Activated naive CD4-positive, alpha-beta T cell treated with anti-CD3 and anti-CD28 coated beads, Interleukin-2, amount 50 U/mL, for 24 hours (primary cell): ENCODE measurements at regions not wholly inside any gene's neighbourhood (a gene's known extent, or its start where the extent isn't known, plus 50 kb on each side); places are given as distances from the start of the nearest gene placed in this dataset.
"Not testable (repeated sequence)": the region's sequence is repeated elsewhere in the genome, so short reads cannot be mapped to it uniquely, and the experiment has no call there.

Source experiments
- H3K27ac Mint-ChIP-seq: one replicate; pipeline ENCODE4 v1.8.0; 2021; ENCODE audit warnings: mild to moderate bottlenecking, mixed read lengths
- H3K27me3 Mint-ChIP-seq: one replicate; pipeline ENCODE4 v1.8.0; 2021; ENCODE audit warnings: mixed read lengths
- H3K36me3 Mint-ChIP-seq: one replicate; pipeline ENCODE4 v1.8.0; 2021; ENCODE audit warnings: mixed read lengths
- H3K4me1 Mint-ChIP-seq: one replicate; pipeline ENCODE4 v1.8.0; 2021; ENCODE audit warnings: mixed read lengths
- H3K4me3 Mint-ChIP-seq: one replicate; pipeline ENCODE4 v1.8.0; 2021; ENCODE audit warnings: mild to moderate bottlenecking, mixed read lengths
- H3K9me3 Mint-ChIP-seq: one replicate; pipeline ENCODE4 v1.8.0; 2021; ENCODE audit warnings: mixed read lengths

GRCh38 chr5:83837265-83837907, 116.7 kb upstream of the HAPLN1 start:
- H3K36me3 Mint-ChIP-seq, result no peaks in the 10 kb centered on the region
- no peak overlapping the region for H3K4me3 Mint-ChIP-seq
- H3K27ac Mint-ChIP-seq, result no peak overlapping the region
- H3K9me3 Mint-ChIP-seq, result peaks cover 5% of the 10 kb centered on the region
- no peaks in the 10 kb centered on the region for H3K27me3 Mint-ChIP-seq
- no peaks in the 10 kb centered on the region for H3K4me1 Mint-ChIP-seq

GRCh38 chr5:83834306-83834705, 113.7 kb upstream of the HAPLN1 start:
- H3K4me1 Mint-ChIP-seq, result no peaks in the 10 kb centered on the region
- no peaks in the 10 kb centered on the region for H3K36me3 Mint-ChIP-seq
- H3K9me3 Mint-ChIP-seq, result no peaks in the 10 kb centered on the region
- no peak overlapping the region for H3K27ac Mint-ChIP-seq
- H3K4me3 Mint-ChIP-seq, result no peak overlapping the region
- no peaks in the 10 kb centered on the region for H3K27me3 Mint-ChIP-seq

- H3K36me3 Mint-ChIP-seq, result no peaks in the 10 kb centered on the region
- no peak overlapping the region for H3K4me3 Mint-ChIP-seq
- H3K4me1 Mint-ChIP-seq, result no peaks in the 10 kb centered on the region
- H3K27me3 Mint-ChIP-seq, result no peaks in the 10 kb centered on the region
- H3K9me3 Mint-ChIP-seq, result no peaks in the 10 kb centered on the region
- no peak overlapping the region for H3K27ac Mint-ChIP-seq
Measured at GRCh38 chr5:83831834-83832233, 111.2 kb upstream of the HAPLN1 start.

GRCh38 chr5:83827111-83827557, 106.5 kb upstream of the HAPLN1 start:
- no peaks in the 10 kb centered on the region for H3K4me1 Mint-ChIP-seq
- peaks cover 5% of the 10 kb centered on the region for H3K9me3 Mint-ChIP-seq
- peaks cover 2% of the 10 kb centered on the region for H3K27me3 Mint-ChIP-seq
- H3K4me3 Mint-ChIP-seq, result no peak overlapping the region
- H3K27ac Mint-ChIP-seq, result no peak overlapping the region
- H3K36me3 Mint-ChIP-seq, result no peaks in the 10 kb centered on the region

- Mint-ChIP-seq H3K36me3 (no peaks in the 10 kb centered on the region), H3K27ac (no peak overlapping the region), H3K4me3 (no peak overlapping the region), H3K9me3 (peaks cover 7% of the 10 kb centered on the region), H3K4me1 (no peaks in the 10 kb centered on the region), H3K27me3 (no peaks in the 10 kb centered on the region)
Measured at GRCh38 chr5:83817591-83817990, 96.9 kb upstream of the HAPLN1 start.

GRCh38 chr5:83815661-83816060, 95.0 kb upstream of the HAPLN1 start:
- H3K4me3 Mint-ChIP-seq, result no peak overlapping the region
- no peaks in the 10 kb centered on the region for H3K4me1 Mint-ChIP-seq
- H3K9me3 Mint-ChIP-seq, result peaks cover 6% of the 10 kb centered on the region
- H3K36me3 Mint-ChIP-seq, result no peaks in the 10 kb centered on the region
- no peak overlapping the region for H3K27ac Mint-ChIP-seq
- no peaks in the 10 kb centered on the region for H3K27me3 Mint-ChIP-seq

- Mint-ChIP-seq H3K4me3 (no peak overlapping the region), H3K27me3 (no peaks in the 10 kb centered on the region), H3K4me1 (no peaks in the 10 kb centered on the region), H3K27ac (no peak overlapping the region), H3K36me3 (no peaks in the 10 kb centered on the region), H3K9me3 (peaks cover 5% of the 10 kb centered on the region)
Measured at GRCh38 chr5:83810511-83810910, 89.9 kb upstream of the HAPLN1 start.

- Mint-ChIP-seq H3K9me3 (no peaks in the 10 kb centered on the region), H3K4me1 (no peaks in the 10 kb centered on the region), H3K27ac (no peak overlapping the region), H3K36me3 (no peaks in the 10 kb centered on the region), H3K27me3 (no peaks in the 10 kb centered on the region), H3K4me3 (no peak overlapping the region)
Measured at GRCh38 chr5:83802686-83803085, 82.0 kb upstream of the HAPLN1 start.

GRCh38 chr5:83800201-83800600, 79.5 kb upstream of the HAPLN1 start:
- Mint-ChIP-seq H3K4me1 (no peaks in the 10 kb centered on the region), H3K36me3 (no peaks in the 10 kb centered on the region), H3K4me3 (no peak overlapping the region), H3K27ac (no peak overlapping the region), H3K27me3 (no peaks in the 10 kb centered on the region), H3K9me3 (no peaks in the 10 kb centered on the region)

GRCh38 chr5:83799020-83799419, 78.4 kb upstream of the HAPLN1 start:
- not testable (repeated sequence) for H3K9me3 Mint-ChIP-seq, H3K27ac Mint-ChIP-seq, H3K4me1 Mint-ChIP-seq, H3K27me3 Mint-ChIP-seq, H3K4me3 Mint-ChIP-seq, H3K36me3 Mint-ChIP-seq

- Mint-ChIP-seq H3K27ac (no peak overlapping the region), H3K9me3 (no peaks in the 10 kb centered on the region), H3K36me3 (no peaks in the 10 kb centered on the region), H3K4me3 (no peak overlapping the region), H3K27me3 (peaks cover 2% of the 10 kb centered on the region), H3K4me1 (no peaks in the 10 kb centered on the region)
Measured at GRCh38 chr5:83789371-83789770, 68.7 kb upstream of the HAPLN1 start.

- H3K9me3 Mint-ChIP-seq, result no peaks in the 10 kb centered on the region
- H3K27ac Mint-ChIP-seq, result no peak overlapping the region
- no peaks in the 10 kb centered on the region for H3K36me3 Mint-ChIP-seq
- H3K4me1 Mint-ChIP-seq, result no peaks in the 10 kb centered on the region
- H3K4me3 Mint-ChIP-seq, result no peak overlapping the region
- peaks cover 2% of the 10 kb centered on the region for H3K27me3 Mint-ChIP-seq
Measured at GRCh38 chr5:83787631-83788030, 67.0 kb upstream of the HAPLN1 start.

GRCh38 chr5:83785176-83785668, 64.6 kb upstream of the HAPLN1 start:
- Mint-ChIP-seq H3K27ac (no peak overlapping the region), H3K4me1 (no peaks in the 10 kb centered on the region), H3K36me3 (no peaks in the 10 kb centered on the region), H3K9me3 (no peaks in the 10 kb centered on the region), H3K27me3 (peaks cover 2% of the 10 kb centered on the region), H3K4me3 (no peak overlapping the region)

- Mint-ChIP-seq H3K9me3 (no peaks in the 10 kb centered on the region), H3K27ac (no peak overlapping the region), H3K4me3 (no peak overlapping the region), H3K27me3 (peaks cover 3% of the 10 kb centered on the region), H3K36me3 (no peaks in the 10 kb centered on the region), H3K4me1 (no peaks in the 10 kb centered on the region)
Measured at GRCh38 chr5:83780699-83781350, 60.2 kb upstream of the HAPLN1 start.

- Mint-ChIP-seq H3K27me3 (peaks cover 3% of the 10 kb centered on the region), H3K9me3 (no peaks in the 10 kb centered on the region), H3K4me1 (no peaks in the 10 kb centered on the region), H3K4me3 (no peak overlapping the region), H3K36me3 (no peaks in the 10 kb centered on the region), H3K27ac (no peak overlapping the region)
Measured at GRCh38 chr5:83777856-83778255, 57.2 kb upstream of the HAPLN1 start.

- no peak overlapping the region for H3K4me3 Mint-ChIP-seq
- H3K27me3 Mint-ChIP-seq, result peaks cover 3% of the 10 kb centered on the region
- no peaks in the 10 kb centered on the region for H3K36me3 Mint-ChIP-seq
- no peaks in the 10 kb centered on the region for H3K9me3 Mint-ChIP-seq
- H3K4me1 Mint-ChIP-seq, result no peaks in the 10 kb centered on the region
- no peak overlapping the region for H3K27ac Mint-ChIP-seq
Measured at GRCh38 chr5:83776437-83777031, 55.9 kb upstream of the HAPLN1 start.
